Brain microvascular endothelial cell (primary cell): ENCODE measurements at regions not wholly inside any gene's neighbourhood (a gene's known extent, or its start where the extent isn't known, plus 50 kb on each side); places are given as distances from the start of the nearest gene placed in this dataset.

Experiments used
- DNase-seq: peaks from one replicate; pipeline ENCODE4 v3.0.0-alpha.2; 2020
- H3K27ac ChIP-seq: fragments of 250-450 bp; sonication (Bioruptor Pico); 2 replicates; pipeline ENCODE4 v1.5.1; 2020; ENCODE audit warnings: mild to moderate bottlenecking, moderate library complexity
- H3K27me3 ChIP-seq: fragments of 250-450 bp; sonication (Bioruptor Pico); replicated peaks from 2 replicates; pipeline ENCODE4 v1.5.1; 2020; ENCODE audit warnings: mild to moderate bottlenecking
- H3K36me3 ChIP-seq: fragments of 250-450 bp; sonication (Bioruptor Pico); replicated peaks from 2 replicates; pipeline ENCODE4 v1.5.1; 2020; ENCODE audit warnings: mild to moderate bottlenecking
- H3K4me3 ChIP-seq: 2 replicates; pipeline ENCODE4 v1.5.1; 2011; ENCODE audit warnings: low read depth, mild to moderate bottlenecking, control low read depth, low read length, moderate library complexity
- CTCF ChIP-seq: IDR thresholded peaks from 2 replicates; pipeline ENCODE4 v1.5.1; 2011; ENCODE audit warnings: low read depth, mild to moderate bottlenecking, moderate library complexity, low read length, control low read depth, inconsistent platforms; ENCODE audit errors: missing control alignments
- in situ Hi-C: cut with HindIII; loops from 2 replicates; pipeline ENCODE4 v1.10.0; 2017; ENCODE audit warnings: low sequenced_read_pairs, low pct_ligation_motif_present

GRCh38 chr12:115319446-115320040, 635.6 kb upstream of the TBX3 start:
- Histone ChIP-seq H3K36me3 (no peaks in the 10 kb centered on the region), H3K27me3 (no peaks in the 10 kb centered on the region), H3K4me3 (no peak overlapping the region), H3K27ac (no peak overlapping the region)
- TF ChIP-seq CTCF, result no peak
- in situ Hi-C loops, result no loop called here
- DNase-seq, result no peak

GRCh38 chr12:115313929-115314328, 630.0 kb upstream of the TBX3 start:
- no peak for TF ChIP-seq CTCF
- no peak overlapping the region for H3K27ac ChIP-seq
- no peak overlapping the region for H3K4me3 ChIP-seq
- DNase-seq, result peak; percentile 67
- no peaks in the 10 kb centered on the region for H3K27me3 ChIP-seq
- in situ Hi-C loops, result no loop called here
- H3K36me3 ChIP-seq, result no peaks in the 10 kb centered on the region

GRCh38 chr12:115312901-115313300, 628.9 kb upstream of the TBX3 start:
- in situ Hi-C loops, result no loop called here
- Histone ChIP-seq H3K36me3 (no peaks in the 10 kb centered on the region), H3K27ac (no peak overlapping the region), H3K4me3 (no peak overlapping the region), H3K27me3 (no peaks in the 10 kb centered on the region)
- no peak for DNase-seq
- TF ChIP-seq CTCF, result no peak

- in situ Hi-C loops, result no loop called here
- TF ChIP-seq CTCF, result no peak
- no peaks in the 10 kb centered on the region for H3K36me3 ChIP-seq
- no peak for DNase-seq
- H3K4me3 ChIP-seq, result no peak overlapping the region
- H3K27me3 ChIP-seq, result no peaks in the 10 kb centered on the region
- H3K27ac ChIP-seq, result no peak overlapping the region
These were observed 627.9 kb upstream of the TBX3 start for GRCh38 chr12:115311875-115312274.

- TF ChIP-seq CTCF, result no peak
- H3K4me3 ChIP-seq, result no peak overlapping the region
- DNase-seq, result no peak
- H3K36me3 ChIP-seq, result no peaks in the 10 kb centered on the region
- in situ Hi-C loops, result no loop called here
- H3K27ac ChIP-seq, result no peak overlapping the region
- no peaks in the 10 kb centered on the region for H3K27me3 ChIP-seq
These were observed 624.9 kb upstream of the TBX3 start for GRCh38 chr12:115308918-115309317.

- H3K27ac ChIP-seq, result no peak overlapping the region
- DNase-seq, result no peak
- H3K27me3 ChIP-seq, result no peaks in the 10 kb centered on the region
- H3K36me3 ChIP-seq, result no peaks in the 10 kb centered on the region
- TF ChIP-seq CTCF, result no peak
- in situ Hi-C loops, result no loop called here
- no peak overlapping the region for H3K4me3 ChIP-seq
These were observed 622.4 kb upstream of the TBX3 start for GRCh38 chr12:115306380-115306779.
